Lower lobe of right lung (tissue), 2 donors: ENCODE measurements at regions not wholly inside any gene's neighbourhood (a gene's known extent, or its start where the extent isn't known, plus 50 kb on each side); places are given as distances from the start of the nearest gene placed in this dataset.

Experiments
- ATAC-seq, 2 donors: fragments of 200-7000 bp; cut with Tn5 transposase; one replicate each; pipeline ENCODE4 v1.9.1; 2020 to 2022; ENCODE audit warnings: mild to moderate bottlenecking in 2 of 2, moderate library complexity in 2 of 2
- DNase-seq: peaks from one replicate; pipeline ENCODE4 v3.0.0-alpha.2; 2020
- H3K27ac ChIP-seq: fragments of 200-600 bp; one replicate; pipeline ENCODE4 v1.8.0; 2022
- H3K27me3 ChIP-seq: fragments of 200-600 bp; one replicate; pipeline ENCODE4 v1.8.0; 2022; ENCODE audit warnings: low read depth
- H3K36me3 ChIP-seq: fragments of 200-600 bp; one replicate; pipeline ENCODE4 v1.8.0; 2022; ENCODE audit warnings: mild to moderate bottlenecking
- H3K4me1 ChIP-seq: fragments of 200-600 bp; one replicate; pipeline ENCODE4 v1.8.0; 2022
- H3K4me3 ChIP-seq: fragments of 200-600 bp; one replicate; pipeline ENCODE4 v1.8.0; 2022; ENCODE audit warnings: mild to moderate bottlenecking
- H3K9me3 ChIP-seq: fragments of 200-600 bp; one replicate; pipeline ENCODE4 v1.8.0; 2022
- CTCF ChIP-seq: fragments of 200-600 bp; IDR thresholded peaks from one replicate; pipeline ENCODE4 v1.8.0; 2022; ENCODE audit warnings: antibody characterized with exemption, mild to moderate bottlenecking
- intact Hi-C: fragments of 100-400 bp; cut with DNase I; formaldehyde crosslinking; loops from one replicate; pipeline ENCODE4 v1.11.0; 2022
- donor health status: DM: no; HTN: yes; CAD: no; lungs with severe emphysema.

GRCh38 chr17:5948811-5949210 is 121.4 kb upstream of the WSCD1 start:
- no peaks in the 10 kb centered on the region for H3K36me3 ChIP-seq
- no peak for TF ChIP-seq CTCF
- peaks cover 29% of the 10 kb centered on the region for H3K27me3 ChIP-seq
- no peak for DNase-seq
- ATAC-seq, result no peak
- H3K27ac ChIP-seq, result no peak overlapping the region
- no peak overlapping the region for H3K4me3 ChIP-seq
- no peaks in the 10 kb centered on the region for H3K9me3 ChIP-seq
- H3K4me1 ChIP-seq, result no peaks in the 10 kb centered on the region
- intact Hi-C loops, result no loop called here

DNA sequence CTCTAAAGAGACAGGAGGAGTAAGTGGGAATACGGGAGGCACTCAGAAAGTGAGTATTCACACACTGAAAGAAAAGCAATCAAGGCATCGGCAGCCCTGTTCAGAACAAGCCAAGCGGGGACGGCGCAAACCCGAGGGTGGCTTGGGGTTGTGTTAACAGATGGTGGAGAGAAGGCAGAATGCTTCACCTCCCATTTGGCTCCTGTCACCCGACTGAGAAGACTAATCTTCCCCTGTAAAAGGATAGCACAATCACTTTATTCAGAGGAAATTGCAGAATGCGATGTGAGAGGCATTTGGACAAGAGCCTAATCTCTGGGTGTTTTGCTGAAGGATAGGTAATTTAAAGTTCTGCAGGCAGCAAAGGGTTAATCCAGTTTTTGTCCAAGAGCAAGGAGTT is 119.3 kb upstream of the WSCD1 start:
- peaks cover 29% of the 10 kb centered on the region for H3K27me3 ChIP-seq
- intact Hi-C loops, result no loop called here
- H3K4me1 ChIP-seq, result no peaks in the 10 kb centered on the region
- no peaks in the 10 kb centered on the region for H3K36me3 ChIP-seq
- no peak overlapping the region for H3K4me3 ChIP-seq
- no peak for TF ChIP-seq CTCF
- no peaks in the 10 kb centered on the region for H3K9me3 ChIP-seq
- DNase-seq, result no peak
- no peak for ATAC-seq
- H3K27ac ChIP-seq, result no peak overlapping the region

DNA sequence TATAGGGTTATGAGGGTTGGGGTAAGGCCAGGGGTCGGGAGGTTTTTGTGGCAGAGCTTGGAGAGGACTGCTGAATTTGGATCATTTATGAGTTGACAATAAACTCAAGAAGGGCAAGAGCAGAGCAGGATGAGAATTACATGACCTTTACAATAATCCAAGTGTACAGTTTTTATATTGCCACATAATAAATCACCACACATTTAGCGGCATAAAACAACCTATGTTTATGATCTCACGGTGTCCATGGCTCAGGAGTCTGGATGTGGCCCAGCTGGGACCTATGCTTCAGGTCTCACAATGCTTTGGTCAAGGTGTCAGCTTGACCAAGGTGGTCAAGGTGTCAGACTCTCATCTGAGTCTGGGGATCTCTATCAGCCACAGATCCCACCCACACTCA is 118.3 kb upstream of the WSCD1 start:
- Histone ChIP-seq H3K27ac (no peak overlapping the region), H3K4me3 (no peak overlapping the region), H3K9me3 (no peaks in the 10 kb centered on the region), H3K4me1 (no peaks in the 10 kb centered on the region), H3K36me3 (no peaks in the 10 kb centered on the region), H3K27me3 (peaks cover 27% of the 10 kb centered on the region)
- TF ChIP-seq CTCF, result no peak
- intact Hi-C loops, result no loop called here
- ATAC-seq (no peak), DNase-seq (no peak)

- no peaks in the 10 kb centered on the region for H3K4me1 ChIP-seq
- H3K36me3 ChIP-seq, result no peaks in the 10 kb centered on the region
- no peak overlapping the region for H3K27ac ChIP-seq
- H3K27me3 ChIP-seq, result peaks cover 21% of the 10 kb centered on the region
- no peaks in the 10 kb centered on the region for H3K9me3 ChIP-seq
- no peak for DNase-seq
- intact Hi-C loops, result no loop called here
- no peak overlapping the region for H3K4me3 ChIP-seq
- ATAC-seq, result no peak
- TF ChIP-seq CTCF, result no peak
Observed at GRCh38 chr17:5952518-5952917, 117.7 kb upstream of the WSCD1 start.

DNA sequence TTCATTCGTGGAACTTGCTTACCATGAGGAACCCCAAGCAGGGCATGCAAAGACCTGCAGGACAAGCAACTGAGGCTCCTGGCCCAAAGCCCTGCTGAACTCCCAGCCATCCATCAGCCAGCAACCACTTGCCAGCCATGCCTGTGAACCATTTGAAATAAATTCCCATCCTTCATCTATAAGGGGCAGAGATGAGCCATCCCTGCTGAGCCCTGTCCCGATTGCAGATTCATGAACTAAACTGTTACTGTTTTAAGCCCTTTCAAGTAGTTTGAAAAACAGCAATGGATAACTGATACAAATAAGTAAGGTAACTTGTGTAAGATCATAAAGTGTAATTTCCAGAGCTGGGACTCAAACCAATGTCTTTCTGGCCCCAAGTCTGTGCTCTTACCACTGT is 114.4 kb upstream of the WSCD1 start:
- H3K4me1 ChIP-seq, result no peaks in the 10 kb centered on the region
- no peak for TF ChIP-seq CTCF
- H3K4me3 ChIP-seq, result no peak overlapping the region
- no peaks in the 10 kb centered on the region for H3K36me3 ChIP-seq
- intact Hi-C loops, result no loop called here
- no peak for DNase-seq
- ATAC-seq, result no peak
- H3K27ac ChIP-seq, result no peak overlapping the region
- H3K9me3 ChIP-seq, result no peaks in the 10 kb centered on the region
- no peaks in the 10 kb centered on the region for H3K27me3 ChIP-seq

DNA sequence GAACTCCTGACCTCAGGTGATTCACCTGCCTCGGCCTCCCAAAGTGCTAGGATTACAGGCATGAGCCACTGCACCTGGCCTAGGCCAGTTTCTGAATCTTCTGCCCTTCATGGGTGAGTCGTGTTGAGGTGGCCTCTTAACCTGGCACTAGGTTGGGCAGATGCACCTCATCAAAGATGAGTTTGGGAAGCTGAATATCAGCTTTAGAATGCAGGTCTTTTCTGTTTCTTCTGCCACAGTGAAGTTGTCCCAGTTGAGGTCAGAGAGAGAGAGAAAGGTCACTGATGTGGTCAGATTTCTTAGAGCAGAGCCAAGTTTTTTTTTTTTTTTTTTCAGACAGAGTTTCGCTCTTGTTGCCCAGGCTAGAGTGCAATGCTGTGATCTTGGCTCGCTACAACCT is 111.3 kb upstream of the WSCD1 start:
- DNase-seq (no peak), ATAC-seq (no peak)
- Histone ChIP-seq H3K36me3 (no peaks in the 10 kb centered on the region), H3K27me3 (no peaks in the 10 kb centered on the region), H3K9me3 (no peaks in the 10 kb centered on the region), H3K4me1 (no peaks in the 10 kb centered on the region), H3K27ac (no peak overlapping the region), H3K4me3 (no peak overlapping the region)
- intact Hi-C loops, result no loop called here
- no peak for TF ChIP-seq CTCF
